Activated naive CD4-positive, alpha-beta T cell treated with anti-CD3 and anti-CD28 coated beads for 36 hours (primary cell): ENCODE measurements at regions not wholly inside any gene's neighbourhood (a gene's known extent, or its start where the extent isn't known, plus 50 kb on each side); places are given as distances from the start of the nearest gene placed in this dataset.

Source experiments
- CTCF ChIA-PET: fragments of 350-600 bp; sonication (Branson Sonifier 250); formaldehyde crosslinking; loops from one replicate; lab custom pipeline; 2021; ENCODE audit warnings: antibody characterized with exemption; lab: Charles Lee
- DNase-seq: peaks from one replicate; pipeline ENCODE4 v3.0.0-alpha.2; 2020
- H3K27ac Mint-ChIP-seq: one replicate; pipeline ENCODE4 v1.8.0; 2021; ENCODE audit warnings: mild to moderate bottlenecking, mixed read lengths
- H3K27me3 Mint-ChIP-seq: one replicate; pipeline ENCODE4 v1.8.0; 2021; ENCODE audit warnings: low read depth, mixed read lengths
- H3K36me3 Mint-ChIP-seq: one replicate; pipeline ENCODE4 v1.8.0; 2021; ENCODE audit warnings: low read depth, mixed read lengths
- H3K4me1 Mint-ChIP-seq: one replicate; pipeline ENCODE4 v1.8.0; 2021; ENCODE audit warnings: low read depth, mixed read lengths
- H3K4me3 Mint-ChIP-seq: one replicate; pipeline ENCODE4 v1.8.0; 2021; ENCODE audit warnings: mild to moderate bottlenecking, moderate library complexity, mixed read lengths
- H3K9me3 Mint-ChIP-seq: one replicate; pipeline ENCODE4 v1.8.0; 2021; ENCODE audit warnings: mixed read lengths
- intact Hi-C: fragments of 100-400 bp; cut with micrococcal nuclease; formaldehyde crosslinking; loops from one replicate; pipeline ENCODE4 v1.15.1; 2023

GRCh38 chr13:74063533-74064100, 70.6 kb downstream of the KLF12 start:
- CTCF ChIA-PET = interaction anchor here (0.9 to 1.0 kb wide), 3 partner anchors 25 to 228 kb away, joined by 3 read pairs; partner anchors contain the start of gene KLF12
- no peak for DNase-seq
- Mint-ChIP-seq H3K4me3 (peak overlapping the region; percentile 73), H3K4me1 (peaks cover 80% of the 10 kb centered on the region), H3K9me3 (no peaks in the 10 kb centered on the region), H3K27ac (peak overlapping the region; percentile 86), H3K36me3 (peaks cover 4% of the 10 kb centered on the region), H3K27me3 (no peaks in the 10 kb centered on the region)
- intact Hi-C loops = loop anchor here (2.0 kb wide), 1 partner anchor 79 kb away; no protein-coding TSS in a partner anchor

DNA sequence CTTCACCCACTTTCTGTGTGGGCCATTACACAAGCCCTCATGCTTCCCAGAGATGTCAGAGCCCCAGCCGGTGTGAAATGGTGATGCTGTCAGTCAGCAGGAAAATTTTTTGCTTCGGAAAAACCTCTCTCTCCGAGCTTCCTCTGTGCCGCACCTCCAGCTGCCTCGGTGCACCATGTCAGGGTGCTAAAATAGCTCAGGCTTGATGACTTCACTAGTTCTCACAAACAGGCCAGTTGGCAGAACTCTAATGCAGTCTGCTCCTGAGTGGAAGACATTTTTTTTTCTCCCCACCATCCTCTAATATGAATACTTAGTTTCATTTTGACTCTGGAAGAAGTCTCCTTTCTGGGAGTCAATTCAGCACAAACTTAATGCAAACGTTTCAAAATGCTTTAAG, 71.3 kb downstream of the KLF12 start:
- Mint-ChIP-seq H3K36me3 (peaks cover 4% of the 10 kb centered on the region), H3K27ac (peak overlapping the region; percentile 86), H3K27me3 (no peaks in the 10 kb centered on the region), H3K4me3 (peak overlapping the region; percentile 73), H3K9me3 (no peaks in the 10 kb centered on the region), H3K4me1 (peaks cover 78% of the 10 kb centered on the region)
- CTCF ChIA-PET = interaction anchor here (0.7 to 1.6 kb wide), 5 partner anchors 24 to 227 kb away, joined by 3 to 5 read pairs (median 3); partner anchors contain the start of gene KLF12
- intact Hi-C loops = loop anchor here (1.0 to 2.0 kb wide), 5 partner anchors 7 to 224 kb away; partner anchors contain the start of gene KLF12
- peak; percentile 62 for DNase-seq

DNA sequence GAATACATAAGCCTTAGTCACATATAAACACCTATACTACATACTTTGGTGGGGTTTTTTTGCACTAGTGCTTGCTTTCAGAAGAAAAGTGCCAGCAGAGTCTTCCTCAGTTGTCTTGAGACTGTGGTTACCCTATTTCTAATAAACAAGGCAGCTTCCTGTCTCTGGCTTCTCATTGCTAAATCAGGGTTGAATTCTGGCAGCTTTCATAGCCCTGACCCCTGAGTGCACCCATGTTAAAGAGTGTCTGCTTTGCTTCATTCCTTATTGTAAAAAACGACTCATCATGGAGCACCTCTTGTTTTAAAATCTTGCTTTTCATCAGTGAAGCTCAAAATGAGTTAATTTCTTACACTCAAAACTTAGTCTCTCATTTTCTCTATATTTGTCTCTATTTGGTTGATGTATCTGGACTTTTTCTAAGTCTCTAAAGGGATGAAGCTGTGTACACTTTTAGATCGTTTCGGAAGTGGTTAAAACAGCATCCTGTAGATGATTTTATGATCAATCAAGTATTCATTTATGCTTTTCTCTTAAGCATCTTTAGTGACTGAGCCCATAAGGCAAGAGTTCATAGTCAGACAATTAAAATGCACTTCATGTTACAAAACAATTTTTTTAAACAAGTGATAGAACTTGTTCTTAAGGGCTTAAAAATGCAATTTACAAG, 72.1 kb downstream of the KLF12 start:
- peaks cover 79% of the 10 kb centered on the region for H3K4me1 Mint-ChIP-seq
- peaks cover 4% of the 10 kb centered on the region for H3K36me3 Mint-ChIP-seq
- no peaks in the 10 kb centered on the region for H3K27me3 Mint-ChIP-seq
- peak overlapping the region; percentile 73 for H3K4me3 Mint-ChIP-seq
- intact Hi-C loops = loop anchor here (1.0 to 2.0 kb wide), 5 partner anchors 8 to 225 kb away; partner anchors contain the start of gene KLF12
- H3K27ac Mint-ChIP-seq = peak overlapping the region; percentile 86
- H3K9me3 Mint-ChIP-seq = no peaks in the 10 kb centered on the region
- peak; percentile 37 for DNase-seq
- CTCF ChIA-PET = interaction anchor here (0.7 to 2.0 kb wide), 3 partner anchors 44 to 224 kb away, joined by 3 to 5 read pairs (median 5); no protein-coding TSS in a partner anchor

- H3K9me3 Mint-ChIP-seq = peaks cover 4% of the 10 kb centered on the region
- H3K4me1 Mint-ChIP-seq = peaks cover 77% of the 10 kb centered on the region
- H3K36me3 Mint-ChIP-seq = peaks cover 6% of the 10 kb centered on the region
- DNase-seq = no peak
- intact Hi-C loops = no loop called here
- CTCF ChIA-PET = interaction anchor here (0.5 to 0.8 kb wide), 2 partner anchors 209 to 302 kb away, joined by 3 to 4 read pairs; no protein-coding TSS in a partner anchor
- H3K4me3 Mint-ChIP-seq = no peak overlapping the region
- no peak overlapping the region for H3K27ac Mint-ChIP-seq
- no peaks in the 10 kb centered on the region for H3K27me3 Mint-ChIP-seq
Observed at GRCh38 chr13:74056801-74057542, 77.2 kb downstream of the KLF12 start.

DNA sequence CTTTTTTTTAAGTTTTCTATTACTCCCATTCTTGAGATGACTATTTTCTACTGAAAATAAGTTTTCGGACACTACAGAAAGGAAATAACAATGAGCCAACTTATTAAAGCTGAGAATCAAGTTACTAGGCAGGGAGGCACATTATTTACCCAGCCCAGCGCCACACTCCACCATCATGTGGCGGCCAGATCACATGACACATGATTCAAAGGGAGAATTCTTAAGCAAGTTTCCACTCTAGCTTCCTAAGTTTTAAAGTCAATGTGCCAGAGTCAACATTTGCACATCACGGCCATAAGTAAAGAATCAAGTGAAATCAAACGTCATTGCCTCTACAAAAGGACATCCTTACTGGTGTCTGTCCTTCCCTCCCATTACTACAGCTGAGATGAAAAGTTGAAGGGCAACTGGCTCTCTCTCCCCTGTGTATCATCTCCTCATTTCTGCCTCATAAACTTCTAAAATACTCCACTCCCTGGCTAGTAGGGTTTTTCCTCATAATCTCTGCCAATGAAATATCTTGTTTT, 81.7 kb downstream of the KLF12 start:
- Mint-ChIP-seq H3K4me1 (peaks cover 84% of the 10 kb centered on the region), H3K9me3 (peaks cover 4% of the 10 kb centered on the region), H3K27me3 (no peaks in the 10 kb centered on the region), H3K36me3 (peaks cover 4% of the 10 kb centered on the region), H3K4me3 (no peak overlapping the region), H3K27ac (no peak overlapping the region)
- intact Hi-C loops = no loop called here
- CTCF ChIA-PET = interaction anchor here (0.8 kb wide), 1 partner anchor 18 kb away, joined by 4 read pairs; no protein-coding TSS in a partner anchor
- DNase-seq = peak; percentile 32

DNA sequence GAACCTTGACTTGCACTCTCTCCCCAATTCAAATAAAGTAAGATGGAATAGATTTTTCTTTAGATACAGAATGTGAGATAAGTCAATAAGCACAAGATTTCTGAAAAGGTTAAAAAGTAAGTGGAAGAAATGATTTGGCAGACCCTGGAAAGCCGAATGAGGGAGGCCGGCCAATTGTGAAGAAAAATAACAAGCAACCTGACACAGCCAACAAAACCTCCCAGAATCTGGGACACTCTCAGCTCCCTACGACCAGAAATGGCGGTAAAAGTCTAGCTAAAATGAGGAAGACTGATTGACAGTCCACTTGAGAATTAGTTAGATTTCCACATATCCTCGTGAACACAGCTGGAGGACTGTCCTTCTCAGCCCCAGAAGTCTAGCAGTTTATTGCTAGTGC, 85.4 kb downstream of the KLF12 start:
- no peak for DNase-seq
- Mint-ChIP-seq H3K27ac (no peak overlapping the region), H3K36me3 (peaks cover 7% of the 10 kb centered on the region), H3K9me3 (peaks cover 4% of the 10 kb centered on the region), H3K4me1 (peaks cover 71% of the 10 kb centered on the region), H3K4me3 (no peak overlapping the region), H3K27me3 (no peaks in the 10 kb centered on the region)
- intact Hi-C loops = no loop called here
- CTCF ChIA-PET = no interaction called here

GRCh38 chr13:74047931-74048600, 86.1 kb downstream of the KLF12 start:
- CTCF ChIA-PET = no interaction called here
- H3K27me3 Mint-ChIP-seq = no peaks in the 10 kb centered on the region
- peaks cover 4% of the 10 kb centered on the region for H3K9me3 Mint-ChIP-seq
- peaks cover 70% of the 10 kb centered on the region for H3K4me1 Mint-ChIP-seq
- no peak overlapping the region for H3K4me3 Mint-ChIP-seq
- H3K27ac Mint-ChIP-seq = no peak overlapping the region
- DNase-seq = no peak
- intact Hi-C loops = no loop called here
- peaks cover 7% of the 10 kb centered on the region for H3K36me3 Mint-ChIP-seq

DNA sequence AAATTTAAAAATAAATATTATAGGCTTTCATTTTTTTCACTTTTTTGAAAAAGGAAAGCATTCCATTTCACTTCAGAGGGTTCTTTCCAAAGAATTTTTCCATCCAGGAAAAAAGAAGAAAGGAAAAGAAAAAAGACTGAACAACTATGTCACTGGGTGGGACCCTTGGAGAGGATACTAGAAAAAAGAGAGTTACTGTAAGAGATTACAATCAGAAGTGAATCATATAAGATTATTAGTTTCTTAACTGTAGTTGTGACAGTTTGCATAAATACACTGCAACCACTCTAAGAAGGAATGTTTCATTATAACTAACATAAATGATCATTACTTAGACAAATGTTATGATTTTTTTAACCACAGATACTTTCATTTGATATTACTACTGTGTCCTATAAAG, 87.8 kb downstream of the KLF12 start:
- Mint-ChIP-seq H3K9me3 (no peaks in the 10 kb centered on the region), H3K36me3 (peaks cover 4% of the 10 kb centered on the region), H3K27ac (no peak overlapping the region), H3K4me1 (peaks cover 70% of the 10 kb centered on the region), H3K4me3 (no peak overlapping the region), H3K27me3 (no peaks in the 10 kb centered on the region)
- no peak for DNase-seq
- intact Hi-C loops = no loop called here
- CTCF ChIA-PET = interaction anchor here (0.6 kb wide), 1 partner anchor 983 kb away, joined by 3 read pairs; no protein-coding TSS in a partner anchor

GRCh38 chr13:74045583-74045982, 88.6 kb downstream of the KLF12 start:
- Mint-ChIP-seq H3K9me3 (no peaks in the 10 kb centered on the region), H3K36me3 (peaks cover 3% of the 10 kb centered on the region), H3K27me3 (no peaks in the 10 kb centered on the region), H3K4me3 (no peak overlapping the region), H3K4me1 (peaks cover 68% of the 10 kb centered on the region), H3K27ac (no peak overlapping the region)
- CTCF ChIA-PET = interaction anchor here (0.6 kb wide), 1 partner anchor 983 kb away, joined by 3 read pairs; no protein-coding TSS in a partner anchor
- no peak for DNase-seq
- intact Hi-C loops = no loop called here

DNA sequence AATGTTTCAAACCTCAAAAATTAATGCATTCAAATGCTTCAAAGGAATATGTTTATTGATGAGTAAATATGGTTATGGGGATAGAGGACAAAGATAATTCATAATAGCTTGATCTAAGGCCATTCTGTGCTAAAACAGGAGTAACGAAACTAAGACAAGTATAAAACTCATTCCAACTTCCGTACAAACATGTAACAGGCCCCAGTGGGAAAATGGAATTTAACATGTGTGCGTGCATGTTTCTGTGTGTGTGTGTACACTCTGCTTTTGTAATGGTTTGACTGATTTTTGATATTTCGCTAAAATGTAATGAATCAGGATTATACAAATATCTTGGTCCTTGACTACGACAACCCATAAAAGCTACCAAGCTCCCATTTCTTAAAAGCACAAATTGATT, 91.0 kb downstream of the KLF12 start:
- CTCF ChIA-PET = no interaction called here
- Mint-ChIP-seq H3K27ac (no peak overlapping the region), H3K27me3 (no peaks in the 10 kb centered on the region), H3K9me3 (no peaks in the 10 kb centered on the region), H3K36me3 (peaks cover 2% of the 10 kb centered on the region), H3K4me3 (no peak overlapping the region), H3K4me1 (peaks cover 59% of the 10 kb centered on the region)
- DNase-seq = no peak
- intact Hi-C loops = no loop called here

DNA sequence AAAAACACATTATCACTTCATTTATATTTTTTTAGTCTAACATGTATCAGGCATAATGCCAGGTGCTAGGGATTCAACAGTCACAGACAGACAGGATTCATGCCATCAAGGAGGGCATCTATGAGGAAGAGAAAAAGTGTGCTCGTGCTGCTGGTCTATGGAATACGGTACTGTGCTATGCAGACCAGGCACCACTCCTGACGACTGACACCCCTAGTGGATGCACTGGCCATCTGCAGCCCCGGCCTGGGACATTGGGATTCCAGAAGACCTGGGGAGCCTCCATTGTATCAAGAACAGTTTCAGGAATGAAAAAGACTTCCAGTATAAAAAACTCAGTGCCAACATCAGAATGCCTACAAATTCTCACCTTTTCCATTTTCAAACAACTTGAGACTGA, 94.0 kb downstream of the KLF12 start:
- Mint-ChIP-seq H3K27ac (no peak overlapping the region), H3K27me3 (no peaks in the 10 kb centered on the region), H3K4me1 (peaks cover 62% of the 10 kb centered on the region), H3K4me3 (no peak overlapping the region), H3K36me3 (peaks cover 2% of the 10 kb centered on the region), H3K9me3 (no peaks in the 10 kb centered on the region)
- peak; percentile 30 for DNase-seq
- intact Hi-C loops = no loop called here
- CTCF ChIA-PET = interaction anchor here (0.5 to 1.2 kb wide), 4 partner anchors 13 to 146 kb away, joined by 3 to 5 read pairs (median 3); no protein-coding TSS in a partner anchor
